Activated T-helper 17 cell treated with anti-CD3 and anti-CD28 coated beads, Interleukin-2, amount 50 U/mL, for 72 hours (primary cell): ENCODE measurements at regions not wholly inside any gene's neighbourhood (a gene's known extent, or its start where the extent isn't known, plus 50 kb on each side); places are given as distances from the start of the nearest gene placed in this dataset.
A peak's percentile ranks its signal among the peaks of the same experiment; 100 is the strongest.

Experiments
- ATAC-seq: fragments of 150-1000 bp; cut with Tn5 transposase; replicated peaks from 2 replicates; pipeline ENCODE4 v1.10.0; 2021; ENCODE audit warnings: mild to moderate bottlenecking, moderate library complexity
- H3K27ac Mint-ChIP-seq: one replicate; pipeline ENCODE4 v1.8.0; 2022; ENCODE audit warnings: mixed read lengths
- H3K27me3 Mint-ChIP-seq: one replicate; pipeline ENCODE4 v1.8.0; 2022; ENCODE audit warnings: mixed read lengths
- H3K36me3 Mint-ChIP-seq: one replicate; pipeline ENCODE4 v1.8.0; 2022; ENCODE audit warnings: low read depth, mild to moderate bottlenecking, mixed read lengths
- H3K4me1 Mint-ChIP-seq: one replicate; pipeline ENCODE4 v1.8.0; 2022; ENCODE audit warnings: mixed read lengths
- H3K4me3 Mint-ChIP-seq: one replicate; pipeline ENCODE4 v1.8.0; 2022; ENCODE audit warnings: mild to moderate bottlenecking, mixed read lengths
- H3K9me3 Mint-ChIP-seq: one replicate; pipeline ENCODE4 v1.8.0; 2022; ENCODE audit warnings: mixed read lengths

- H3K4me1 Mint-ChIP-seq = no peaks in the 10 kb centered on the region
- H3K4me3 Mint-ChIP-seq = no peak overlapping the region
- ATAC-seq = no peak
- H3K27ac Mint-ChIP-seq = no peak overlapping the region
- H3K27me3 Mint-ChIP-seq = peaks cover 54% of the 10 kb centered on the region
- H3K9me3 Mint-ChIP-seq = no peaks in the 10 kb centered on the region
- H3K36me3 Mint-ChIP-seq = no peaks in the 10 kb centered on the region
Measured at GRCh38 chr1:20432341-20432740, 53.7 kb downstream of the CAMK2N1 start.

GRCh38 chr1:20431176-20431460 lies 54.9 kb downstream of the CAMK2N1 start:
- no peaks in the 10 kb centered on the region for H3K9me3 Mint-ChIP-seq
- no peak overlapping the region for H3K4me3 Mint-ChIP-seq
- H3K4me1 Mint-ChIP-seq = no peaks in the 10 kb centered on the region
- H3K27ac Mint-ChIP-seq = no peak overlapping the region
- H3K36me3 Mint-ChIP-seq = no peaks in the 10 kb centered on the region
- H3K27me3 Mint-ChIP-seq = peaks cover 53% of the 10 kb centered on the region
- ATAC-seq = no peak

GRCh38 chr1:20430355-20431175 lies 55.4 kb downstream of the CAMK2N1 start:
- peak; percentile 25 for ATAC-seq
- Mint-ChIP-seq H3K4me1 (no peaks in the 10 kb centered on the region), H3K9me3 (no peaks in the 10 kb centered on the region), H3K27me3 (peaks cover 48% of the 10 kb centered on the region), H3K27ac (no peak overlapping the region), H3K4me3 (no peak overlapping the region), H3K36me3 (no peaks in the 10 kb centered on the region)

- Mint-ChIP-seq H3K27me3 (peaks cover 39% of the 10 kb centered on the region), H3K9me3 (no peaks in the 10 kb centered on the region), H3K4me1 (no peaks in the 10 kb centered on the region), H3K36me3 (no peaks in the 10 kb centered on the region), H3K27ac (no peak overlapping the region), H3K4me3 (no peak overlapping the region)
- no peak for ATAC-seq
Measured at GRCh38 chr1:20429296-20429695, 56.7 kb downstream of the CAMK2N1 start.

GRCh38 chr1:20428841-20429240 lies 57.2 kb downstream of the CAMK2N1 start:
- peaks cover under 1% of the 10 kb centered on the region for H3K9me3 Mint-ChIP-seq
- H3K36me3 Mint-ChIP-seq = no peaks in the 10 kb centered on the region
- peaks cover 40% of the 10 kb centered on the region for H3K27me3 Mint-ChIP-seq
- H3K4me3 Mint-ChIP-seq = no peak overlapping the region
- no peaks in the 10 kb centered on the region for H3K4me1 Mint-ChIP-seq
- no peak overlapping the region for H3K27ac Mint-ChIP-seq
- ATAC-seq = no peak

GRCh38 chr1:20426923-20427322 lies 59.1 kb downstream of the CAMK2N1 start:
- peaks cover 14% of the 10 kb centered on the region for H3K9me3 Mint-ChIP-seq
- no peak overlapping the region for H3K27ac Mint-ChIP-seq
- no peaks in the 10 kb centered on the region for H3K4me1 Mint-ChIP-seq
- ATAC-seq = peak; percentile 94
- peaks cover 43% of the 10 kb centered on the region for H3K27me3 Mint-ChIP-seq
- no peak overlapping the region for H3K4me3 Mint-ChIP-seq
- no peaks in the 10 kb centered on the region for H3K36me3 Mint-ChIP-seq

GRCh38 chr1:20426371-20426770 lies 59.6 kb downstream of the CAMK2N1 start:
- Mint-ChIP-seq H3K27me3 (peaks cover 43% of the 10 kb centered on the region), H3K27ac (no peak overlapping the region)

GRCh38 chr1:20425622-20426021 lies 60.4 kb downstream of the CAMK2N1 start:
- no peaks in the 10 kb centered on the region for H3K4me1 Mint-ChIP-seq
- H3K9me3 Mint-ChIP-seq = peaks cover 21% of the 10 kb centered on the region
- peaks cover 46% of the 10 kb centered on the region for H3K27me3 Mint-ChIP-seq
- no peak overlapping the region for H3K27ac Mint-ChIP-seq
- ATAC-seq = no peak
- H3K36me3 Mint-ChIP-seq = no peaks in the 10 kb centered on the region
- no peak overlapping the region for H3K4me3 Mint-ChIP-seq

More at GRCh38 chr1:20426371-20426770, 59.6 kb downstream of the CAMK2N1 start:
- Mint-ChIP-seq H3K36me3 (no peaks in the 10 kb centered on the region), H3K9me3 (peaks cover 16% of the 10 kb centered on the region), H3K4me1 (no peaks in the 10 kb centered on the region), H3K4me3 (no peak overlapping the region)
- no peak for ATAC-seq

GRCh38 chr1:20423169-20423795 lies 62.7 kb downstream of the CAMK2N1 start:
- no peaks in the 10 kb centered on the region for H3K4me1 Mint-ChIP-seq
- H3K9me3 Mint-ChIP-seq = peaks cover 26% of the 10 kb centered on the region
- peaks cover 46% of the 10 kb centered on the region for H3K27me3 Mint-ChIP-seq
- no peak for ATAC-seq
- H3K4me3 Mint-ChIP-seq = no peak overlapping the region
- no peaks in the 10 kb centered on the region for H3K36me3 Mint-ChIP-seq
- H3K27ac Mint-ChIP-seq = no peak overlapping the region

- no peaks in the 10 kb centered on the region for H3K4me1 Mint-ChIP-seq
- H3K27ac Mint-ChIP-seq = no peak overlapping the region
- H3K9me3 Mint-ChIP-seq = peaks cover 26% of the 10 kb centered on the region
- peaks cover 41% of the 10 kb centered on the region for H3K27me3 Mint-ChIP-seq
- no peak overlapping the region for H3K4me3 Mint-ChIP-seq
- ATAC-seq = no peak
- H3K36me3 Mint-ChIP-seq = no peaks in the 10 kb centered on the region
Measured at GRCh38 chr1:20421441-20421840, 64.6 kb downstream of the CAMK2N1 start.

GRCh38 chr1:20417581-20417980 lies 68.4 kb downstream of the CAMK2N1 start:
- Mint-ChIP-seq H3K36me3 (no peaks in the 10 kb centered on the region), H3K27ac (no peak overlapping the region), H3K4me3 (no peak overlapping the region), H3K9me3 (peaks cover 18% of the 10 kb centered on the region), H3K27me3 (peaks cover 42% of the 10 kb centered on the region), H3K4me1 (no peaks in the 10 kb centered on the region)
- no peak for ATAC-seq

- H3K4me1 Mint-ChIP-seq = no peaks in the 10 kb centered on the region
- no peak for ATAC-seq
- H3K4me3 Mint-ChIP-seq = no peak overlapping the region
- H3K9me3 Mint-ChIP-seq = peaks cover 10% of the 10 kb centered on the region
- H3K27ac Mint-ChIP-seq = no peak overlapping the region
- H3K27me3 Mint-ChIP-seq = peaks cover 38% of the 10 kb centered on the region
- no peaks in the 10 kb centered on the region for H3K36me3 Mint-ChIP-seq
Measured at GRCh38 chr1:20416706-20417105, 69.3 kb downstream of the CAMK2N1 start.

GRCh38 chr1:20413776-20414140 lies 72.3 kb downstream of the CAMK2N1 start:
- no peak overlapping the region for H3K4me3 Mint-ChIP-seq

GRCh38 chr1:20413136-20413775 lies 72.8 kb downstream of the CAMK2N1 start:
- no peak overlapping the region for H3K27ac Mint-ChIP-seq
- H3K9me3 Mint-ChIP-seq = no peaks in the 10 kb centered on the region
- H3K36me3 Mint-ChIP-seq = no peaks in the 10 kb centered on the region
- no peak for ATAC-seq
- H3K4me3 Mint-ChIP-seq = no peak overlapping the region
- no peaks in the 10 kb centered on the region for H3K4me1 Mint-ChIP-seq
- H3K27me3 Mint-ChIP-seq = peaks cover 12% of the 10 kb centered on the region

More at GRCh38 chr1:20413776-20414140, 72.3 kb downstream of the CAMK2N1 start:
- H3K36me3 Mint-ChIP-seq = no peaks in the 10 kb centered on the region
- H3K27ac Mint-ChIP-seq = no peak overlapping the region
- H3K9me3 Mint-ChIP-seq = no peaks in the 10 kb centered on the region
- H3K4me1 Mint-ChIP-seq = no peaks in the 10 kb centered on the region
- no peak for ATAC-seq
- peaks cover 13% of the 10 kb centered on the region for H3K27me3 Mint-ChIP-seq
